ENCODE measurements at regions not wholly inside any gene's neighbourhood (a gene's known extent, or its start where the extent isn't known, plus 50 kb on each side); places are given as distances from the start of the nearest gene placed in this dataset.

DNA sequence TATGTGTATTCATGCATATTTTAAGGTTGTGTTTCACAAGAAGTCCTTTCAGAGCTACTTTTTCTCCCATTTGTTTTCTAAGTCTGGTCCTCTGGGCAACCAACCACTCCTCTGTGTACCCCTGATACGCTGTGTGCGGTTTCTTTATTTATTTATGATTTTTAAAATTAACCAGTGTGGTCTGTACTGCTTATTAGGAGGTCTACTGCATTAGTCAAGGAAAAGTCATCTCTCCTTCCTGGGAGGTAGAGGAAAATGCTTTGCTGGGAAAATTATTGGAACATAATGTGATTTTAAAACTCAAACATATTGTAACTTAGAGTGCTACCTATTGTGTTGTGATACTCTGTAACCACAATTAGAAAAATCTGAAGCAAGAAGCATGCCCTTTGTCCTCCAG lies 1404.3 kb downstream of the SUCLG1 start:
- Histone ChIP-seq H3K4me3 (ENCODE audit: severe bottlenecking) (no peak overlapping the region), H3K4me1 (ENCODE audit: insufficient read depth, poor library complexity, severe bottlenecking) (peaks cover 20% of the 10 kb centered on the region), H3K36me3 (ENCODE audit: low read depth) (no peaks in the 10 kb centered on the region), H3K27me3 (ENCODE audit: insufficient read depth, poor library complexity, severe bottlenecking) (no peaks in the 10 kb centered on the region), H3K9me3 (ENCODE audit: severe bottlenecking) (no peaks in the 10 kb centered on the region), H3K27ac (ENCODE audit: poor library complexity, severe bottlenecking) (peak overlapping the region; percentile 87)
- ATAC-seq (ENCODE audit: low read depth) (no peak), DNase-seq (ENCODE audit: low spot score) (no peak)
- TF ChIP-seq, protein P1, sequence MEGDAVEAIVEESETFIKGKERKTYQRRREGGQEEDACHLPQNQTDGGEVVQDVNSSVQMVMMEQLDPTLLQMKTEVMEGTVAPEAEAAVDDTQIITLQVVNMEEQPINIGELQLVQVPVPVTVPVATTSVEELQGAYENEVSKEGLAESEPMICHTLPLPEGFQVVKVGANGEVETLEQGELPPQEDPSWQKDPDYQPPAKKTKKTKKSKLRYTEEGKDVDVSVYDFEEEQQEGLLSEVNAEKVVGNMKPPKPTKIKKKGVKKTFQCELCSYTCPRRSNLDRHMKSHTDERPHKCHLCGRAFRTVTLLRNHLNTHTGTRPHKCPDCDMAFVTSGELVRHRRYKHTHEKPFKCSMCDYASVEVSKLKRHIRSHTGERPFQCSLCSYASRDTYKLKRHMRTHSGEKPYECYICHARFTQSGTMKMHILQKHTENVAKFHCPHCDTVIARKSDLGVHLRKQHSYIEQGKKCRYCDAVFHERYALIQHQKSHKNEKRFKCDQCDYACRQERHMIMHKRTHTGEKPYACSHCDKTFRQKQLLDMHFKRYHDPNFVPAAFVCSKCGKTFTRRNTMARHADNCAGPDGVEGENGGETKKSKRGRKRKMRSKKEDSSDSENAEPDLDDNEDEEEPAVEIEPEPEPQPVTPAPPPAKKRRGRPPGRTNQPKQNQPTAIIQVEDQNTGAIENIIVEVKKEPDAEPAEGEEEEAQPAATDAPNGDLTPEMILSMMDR (IDR thresholded peaks at IDR 0.05; ENCODE audit: poor library complexity, severe bottlenecking), result no peak

DNA sequence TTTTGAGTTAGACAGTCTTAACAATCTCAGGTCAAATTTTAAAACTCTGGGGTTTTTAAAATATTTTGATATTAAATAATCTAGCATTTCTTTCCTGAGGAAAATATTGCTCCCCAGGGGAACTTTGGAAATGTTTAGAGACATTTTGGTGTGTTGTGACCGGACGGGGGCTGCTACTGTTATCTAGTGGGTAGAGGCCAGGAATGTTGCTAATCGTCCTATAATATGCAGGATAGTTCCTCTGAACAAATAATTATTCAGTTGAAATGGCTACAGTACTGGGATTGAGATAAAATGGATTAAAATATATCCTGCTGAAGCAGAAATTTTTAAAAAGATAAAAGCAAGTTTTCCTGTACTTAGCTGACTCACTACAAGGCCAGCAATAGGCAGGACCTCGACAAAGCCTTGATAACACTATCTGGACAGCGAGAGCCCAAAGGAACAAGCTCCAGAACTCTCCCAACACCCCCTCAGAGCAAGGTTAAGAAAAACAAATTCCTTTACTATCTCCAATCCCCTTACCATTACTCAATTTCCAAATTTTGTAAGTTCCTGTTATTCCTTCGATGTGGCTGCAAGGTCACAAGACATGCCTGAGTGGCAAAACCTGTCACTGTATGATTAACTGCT lies 1407.4 kb downstream of the SUCLG1 start:
- peaks cover 20% of the 10 kb centered on the region for H3K4me1 ChIP-seq (ENCODE audit: insufficient read depth, poor library complexity, severe bottlenecking)
- H3K4me3 ChIP-seq (ENCODE audit: severe bottlenecking), result no peak overlapping the region
- H3K27ac ChIP-seq (ENCODE audit: poor library complexity, severe bottlenecking), result no peak overlapping the region
- no peaks in the 10 kb centered on the region for H3K36me3 ChIP-seq (ENCODE audit: low read depth)
- ATAC-seq (ENCODE audit: low read depth) (no peak), DNase-seq (ENCODE audit: low spot score) (no peak)
- no peaks in the 10 kb centered on the region for H3K9me3 ChIP-seq (ENCODE audit: severe bottlenecking)
- TF ChIP-seq, protein P1 (IDR thresholded peaks at IDR 0.05; ENCODE audit: poor library complexity, severe bottlenecking), result no peak
- H3K27me3 ChIP-seq (ENCODE audit: insufficient read depth, poor library complexity, severe bottlenecking), result no peaks in the 10 kb centered on the region

DNA sequence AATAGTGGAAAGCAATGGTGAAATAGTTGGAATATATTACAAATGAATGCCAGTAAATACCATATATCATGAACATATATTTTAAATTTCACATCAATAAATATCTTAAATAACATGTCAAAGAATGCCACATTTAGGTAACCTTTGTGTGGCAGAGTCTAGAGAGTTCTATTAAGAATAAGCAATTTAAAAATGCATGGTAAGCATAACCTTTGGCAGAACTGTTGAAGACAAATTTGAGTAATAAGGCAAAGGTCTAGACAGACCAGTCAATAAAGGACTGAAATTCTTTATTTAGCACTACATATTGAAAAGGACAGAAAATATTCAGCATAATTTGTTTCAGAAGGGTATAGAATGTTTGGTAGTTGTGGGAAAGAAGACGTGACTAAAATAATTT lies 1417.0 kb downstream of the SUCLG1 start:
- H3K27me3 ChIP-seq (ENCODE audit: insufficient read depth, poor library complexity, severe bottlenecking), result no peaks in the 10 kb centered on the region
- H3K4me1 ChIP-seq (ENCODE audit: insufficient read depth, poor library complexity, severe bottlenecking), result no peaks in the 10 kb centered on the region
- TF ChIP-seq, protein P1 (IDR thresholded peaks at IDR 0.05; ENCODE audit: poor library complexity, severe bottlenecking), result no peak
- H3K4me3 ChIP-seq (ENCODE audit: severe bottlenecking), result no peak overlapping the region
- DNase-seq (ENCODE audit: low spot score), result no peak
- no peak overlapping the region for H3K27ac ChIP-seq (ENCODE audit: poor library complexity, severe bottlenecking)
- no peak for ATAC-seq (ENCODE audit: low read depth)
- H3K9me3 ChIP-seq (ENCODE audit: severe bottlenecking), result no peaks in the 10 kb centered on the region
- H3K36me3 ChIP-seq (ENCODE audit: low read depth), result no peaks in the 10 kb centered on the region

DNA sequence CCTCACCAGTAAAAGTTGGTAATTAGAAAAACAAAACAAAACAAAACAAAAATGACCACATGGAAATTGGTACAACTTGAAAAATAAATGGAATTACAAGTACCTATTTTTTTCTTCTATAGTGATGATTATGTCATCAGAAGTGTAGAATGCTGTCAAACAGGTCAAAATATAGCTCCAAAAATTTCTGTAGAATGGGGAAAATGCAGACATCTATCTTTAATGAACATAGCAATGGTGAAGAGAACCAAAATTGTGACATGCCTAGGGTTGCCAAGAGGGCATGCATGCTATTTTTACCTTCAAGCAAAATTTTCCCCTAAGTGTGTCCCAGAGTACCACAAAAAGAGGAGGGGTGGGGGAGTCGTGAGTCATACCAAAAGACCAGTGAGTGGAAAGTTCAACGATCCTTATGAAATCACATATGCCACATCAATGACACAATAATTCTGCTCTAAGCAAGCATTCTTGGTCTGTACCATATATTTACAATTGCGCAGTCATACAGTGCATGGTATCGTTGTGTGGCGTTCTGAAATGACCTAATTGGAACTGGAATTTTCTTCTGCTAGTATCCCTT lies 1436.4 kb downstream of the SUCLG1 start:
- TF ChIP-seq, protein P1 (IDR thresholded peaks at IDR 0.05; ENCODE audit: poor library complexity, severe bottlenecking), result no peak
- peak overlapping the region; percentile 31 for H3K27ac ChIP-seq (ENCODE audit: poor library complexity, severe bottlenecking)
- peaks cover 3% of the 10 kb centered on the region for H3K9me3 ChIP-seq (ENCODE audit: severe bottlenecking)
- H3K36me3 ChIP-seq (ENCODE audit: low read depth), result no peaks in the 10 kb centered on the region
- ATAC-seq (ENCODE audit: low read depth) (peak; percentile 27; the same call in 1 of the 3 replicates), DNase-seq (ENCODE audit: low spot score) (no peak)
- H3K4me3 ChIP-seq (ENCODE audit: severe bottlenecking), result no peak overlapping the region
- peaks cover 19% of the 10 kb centered on the region for H3K4me1 ChIP-seq (ENCODE audit: insufficient read depth, poor library complexity, severe bottlenecking)
- no peaks in the 10 kb centered on the region for H3K27me3 ChIP-seq (ENCODE audit: insufficient read depth, poor library complexity, severe bottlenecking)

All from RWPE2 (cell line).